Mesendoderm (in vitro differentiated cells): ENCODE measurements at regions not wholly inside any gene's neighbourhood (a gene's known extent, or its start where the extent isn't known, plus 50 kb on each side); places are given as distances from the start of the nearest gene placed in this dataset.

Source experiments
- DNase-seq: peaks from one replicate; pipeline ENCODE4 v3.0.0; 2013
- H2AK5ac ChIP-seq: 2 replicates; pipeline ENCODE4 v1.6.1; 2013; ENCODE audit warnings: low read length, inconsistent platforms
- H2BK120ac ChIP-seq: 2 replicates; pipeline ENCODE4 v1.6.1; 2013; ENCODE audit warnings: low read depth, mild to moderate bottlenecking, low read length, moderate library complexity, mixed read lengths
- H2BK15ac ChIP-seq: replicated peaks from 2 replicates; pipeline ENCODE4 v1.6.1; 2013; ENCODE audit warnings: low read depth, mild to moderate bottlenecking, moderate library complexity
- H2BK5ac ChIP-seq: 2 replicates; pipeline ENCODE4 v1.6.1; 2013; ENCODE audit warnings: low read length, inconsistent platforms
- H3K18ac ChIP-seq: 2 replicates; pipeline ENCODE4 v1.6.1; 2013; ENCODE audit warnings: mild to moderate bottlenecking, low read length, mixed read lengths
- H3K23ac ChIP-seq: one replicate; pipeline ENCODE4 v1.6.1; 2013; ENCODE audit warnings: low read length
- H3K27ac ChIP-seq: 2 replicates; pipeline ENCODE4 v1.5.1; 2013; ENCODE audit warnings: low read depth, mild to moderate bottlenecking, inconsistent platforms, low read length, moderate library complexity
- H3K27me3 ChIP-seq: 2 replicates; pipeline ENCODE4 v1.6.1; 2013; ENCODE audit warnings: low read length, control low read depth, mild to moderate bottlenecking, inconsistent platforms; ENCODE audit not compliant: insufficient read depth, poor library complexity
- H3K36me3 ChIP-seq: 2 replicates; pipeline ENCODE4 v1.6.1; 2013; ENCODE audit warnings: low read length, inconsistent platforms; ENCODE audit not compliant: control insufficient read depth, insufficient read depth
- H3K4ac ChIP-seq: one replicate; pipeline ENCODE4 v1.6.1; 2013; ENCODE audit warnings: low read depth, mild to moderate bottlenecking, low read length, moderate library complexity
- H3K4me1 ChIP-seq: 2 replicates; pipeline ENCODE4 v1.6.1; 2013; ENCODE audit warnings: low read depth, low read length, inconsistent platforms; ENCODE audit not compliant: control insufficient read depth
- H3K4me2 ChIP-seq: 2 replicates; pipeline ENCODE4 v1.6.1; 2013; ENCODE audit warnings: low read length
- H3K4me3 ChIP-seq: 2 replicates; pipeline ENCODE4 v1.5.1; 2013; ENCODE audit warnings: mild to moderate bottlenecking, low read length
- H3K56ac ChIP-seq: one replicate; pipeline ENCODE4 v1.6.1; 2013; ENCODE audit warnings: low read length
- H3K79me1 ChIP-seq: 2 replicates; pipeline ENCODE4 v1.6.1; 2013; ENCODE audit warnings: low read length, inconsistent platforms
- H3K79me2 ChIP-seq: 2 replicates; pipeline ENCODE4 v1.6.1; 2013; ENCODE audit warnings: mild to moderate bottlenecking, low read length; ENCODE audit not compliant: control insufficient read depth, insufficient read depth
- H3K9ac ChIP-seq: 2 replicates; pipeline ENCODE4 v1.6.1; 2013; ENCODE audit warnings: low read length, inconsistent platforms
- H4K5ac ChIP-seq: one replicate; pipeline ENCODE4 v1.6.1; 2013; ENCODE audit warnings: low read length
- H4K8ac ChIP-seq: one replicate; pipeline ENCODE4 v1.6.1; 2013; ENCODE audit warnings: low read depth, mild to moderate bottlenecking, control low read depth, low read length, moderate library complexity
- WGBS: extraction: QIAGEN DNeasy Blood & Tissue Kit; methylation state at CpG from one replicate; pipeline ENCODE4 v1.1.7; 2013; ENCODE audit warnings: low lambda C conversion rate, missing lambda C conversion rate; ENCODE audit not compliant: insufficient coverage; ENCODE audit errors: extremely low coverage; 5-methylcytosine and 5-hydroxymethylcytosine counted together

DNA sequence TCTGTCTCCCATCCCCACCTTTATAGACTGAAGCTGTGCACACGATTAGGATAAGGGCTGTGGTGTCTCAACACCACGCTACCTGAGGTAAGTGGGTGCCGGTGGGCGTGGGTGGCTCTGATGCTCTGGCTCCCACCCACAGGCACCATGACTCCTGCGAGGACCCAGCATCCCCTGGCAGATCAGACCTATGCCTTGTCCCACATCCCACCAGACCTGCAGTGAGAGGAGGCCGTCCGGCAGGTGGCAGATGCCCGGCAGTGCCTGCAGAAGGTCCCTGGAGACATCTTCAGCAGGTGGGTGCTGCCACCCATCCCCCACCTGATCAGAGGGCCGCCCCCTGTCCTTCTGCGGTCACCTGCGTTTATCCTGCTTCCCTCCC, 104.4 kb upstream of the PRB2 start:
- H3K4ac ChIP-seq = no peak overlapping the region
- no peak overlapping the region for H3K4me3 ChIP-seq
- no peak overlapping the region for H3K18ac ChIP-seq
- no peak overlapping the region for H3K9ac ChIP-seq
- no peak overlapping the region for H3K56ac ChIP-seq
- DNase-seq = no peak
- H3K4me2 ChIP-seq = no peak overlapping the region
- no peak overlapping the region for H2BK15ac ChIP-seq
- no peaks in the 10 kb centered on the region for H3K4me1 ChIP-seq
- H4K5ac ChIP-seq = no peak overlapping the region
- H3K36me3 ChIP-seq = no peaks in the 10 kb centered on the region
- no peak overlapping the region for H3K23ac ChIP-seq
- no peak overlapping the region for H3K27ac ChIP-seq
- no CpG with 5 or more reads among the region's 11 CpGs for WGBS
- H2AK5ac ChIP-seq = no peak overlapping the region
- H3K79me1 ChIP-seq = no peaks in the 10 kb centered on the region
- no peak overlapping the region for H4K8ac ChIP-seq
- H2BK120ac ChIP-seq = no peak overlapping the region
- H2BK5ac ChIP-seq = no peak overlapping the region
- no peaks in the 10 kb centered on the region for H3K79me2 ChIP-seq
- no peaks in the 10 kb centered on the region for H3K27me3 ChIP-seq

DNA sequence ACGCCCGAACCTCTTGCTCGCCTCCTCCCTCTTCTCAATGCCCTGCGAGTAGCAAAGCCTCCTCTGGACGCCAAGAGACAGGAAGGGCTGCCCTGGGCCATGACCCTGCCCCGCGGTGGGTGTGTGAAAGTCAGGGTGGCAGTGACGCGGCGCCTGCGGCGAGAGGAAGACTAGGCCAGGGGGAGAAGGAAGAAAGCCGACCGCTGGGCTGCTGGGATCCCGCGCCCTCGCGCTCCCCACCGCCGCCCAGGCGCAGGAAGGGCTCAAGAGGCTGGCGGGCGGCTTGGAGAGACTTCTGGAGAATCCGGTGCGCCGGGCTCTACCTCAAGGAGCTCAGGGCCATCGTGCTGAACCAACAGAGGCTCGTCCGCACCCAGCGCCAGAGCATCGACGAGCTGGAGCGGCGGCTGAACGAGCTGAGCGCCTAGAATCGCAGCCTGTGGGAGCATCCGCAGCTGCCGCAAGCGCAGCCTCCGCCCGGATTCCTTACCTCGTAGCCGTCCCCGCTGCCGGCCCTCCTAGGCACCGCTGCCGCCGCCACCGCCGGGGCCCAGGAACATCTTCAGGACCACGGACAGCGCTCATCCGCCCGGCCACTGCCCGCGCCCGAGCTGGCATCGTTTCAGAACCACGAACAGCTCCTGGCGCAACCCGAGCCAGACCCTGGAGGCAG, 105.0 kb upstream of the PRB2 start:
- H3K4me3 ChIP-seq = no peak overlapping the region
- no peak overlapping the region for H2BK15ac ChIP-seq
- no peak overlapping the region for H4K5ac ChIP-seq
- no peaks in the 10 kb centered on the region for H3K4me1 ChIP-seq
- H3K27me3 ChIP-seq = no peaks in the 10 kb centered on the region
- no peak overlapping the region for H2BK120ac ChIP-seq
- H3K36me3 ChIP-seq = no peaks in the 10 kb centered on the region
- no peak overlapping the region for H3K4ac ChIP-seq
- H3K9ac ChIP-seq = no peak overlapping the region
- H4K8ac ChIP-seq = no peak overlapping the region
- no peak overlapping the region for H2AK5ac ChIP-seq
- no peaks in the 10 kb centered on the region for H3K79me2 ChIP-seq
- H3K4me2 ChIP-seq = no peak overlapping the region
- no peak overlapping the region for H3K23ac ChIP-seq
- H3K56ac ChIP-seq = no peak overlapping the region
- H3K27ac ChIP-seq = no peak overlapping the region
- H2BK5ac ChIP-seq = no peak overlapping the region
- no CpG with 5 or more reads among the region's 62 CpGs for WGBS
- peak; percentile 90 for DNase-seq
- no peak overlapping the region for H3K18ac ChIP-seq
- no peaks in the 10 kb centered on the region for H3K79me1 ChIP-seq

DNA sequence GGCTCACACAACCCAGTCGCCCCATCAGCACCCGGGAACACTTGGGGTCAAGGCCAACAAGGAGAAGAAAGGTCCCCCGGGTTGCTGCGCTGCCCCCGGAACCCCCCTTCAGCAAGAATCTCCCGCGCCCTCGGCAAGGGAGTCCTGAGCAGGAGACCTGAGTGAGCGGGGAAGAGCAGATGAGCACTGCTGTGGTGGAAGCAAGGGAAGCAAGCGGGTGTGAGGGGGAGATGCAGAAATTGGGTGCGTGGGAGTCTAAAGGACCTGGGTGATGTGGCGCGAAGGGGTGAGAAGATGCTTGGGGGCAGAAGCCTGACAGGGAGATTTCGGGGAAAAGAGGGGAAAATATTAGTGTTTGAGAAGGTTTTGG, 105.5 kb upstream of the PRB2 start:
- Histone ChIP-seq H3K4me2 (no peak overlapping the region), H2BK5ac (no peak overlapping the region), H3K79me1 (no peaks in the 10 kb centered on the region), H2AK5ac (no peak overlapping the region), H3K4ac (no peak overlapping the region), H4K5ac (no peak overlapping the region), H3K27ac (no peak overlapping the region), H3K56ac (no peak overlapping the region), H3K27me3 (no peaks in the 10 kb centered on the region), H3K4me1 (no peaks in the 10 kb centered on the region), H3K9ac (no peak overlapping the region), H2BK120ac (no peak overlapping the region), H3K4me3 (no peak overlapping the region), H3K23ac (no peak overlapping the region), H3K18ac (no peak overlapping the region), H3K36me3 (no peaks in the 10 kb centered on the region), H2BK15ac (no peak overlapping the region), H3K79me2 (no peaks in the 10 kb centered on the region), H4K8ac (no peak overlapping the region)
- WGBS = 100% methylated on average over 1 of the region's 14 CpGs
- DNase-seq = no peak

DNA sequence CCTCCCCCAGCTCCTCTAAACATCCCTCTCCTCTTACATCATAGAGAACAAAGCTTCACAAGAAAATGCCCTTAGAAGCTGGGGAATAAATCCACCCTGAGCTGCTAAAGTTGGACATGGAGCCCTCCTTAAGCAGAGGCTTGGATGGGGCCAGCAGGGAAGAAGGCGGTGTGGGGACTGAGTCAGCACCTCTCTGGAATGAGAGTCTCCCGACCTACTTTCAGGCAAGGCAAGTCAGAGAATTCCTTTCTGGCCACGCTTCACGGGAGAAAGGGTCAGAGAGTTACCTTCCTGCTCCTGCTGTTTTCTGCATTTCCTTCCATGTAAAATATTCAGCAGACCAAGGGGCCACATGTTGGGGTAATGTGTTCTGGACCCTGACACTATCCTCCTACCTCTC, 113.3 kb upstream of the PRB2 start:
- Histone ChIP-seq H2BK120ac (no peak overlapping the region), H3K27me3 (no peaks in the 10 kb centered on the region), H2AK5ac (no peak overlapping the region), H2BK15ac (no peak overlapping the region), H3K56ac (no peak overlapping the region), H4K5ac (no peak overlapping the region), H3K9ac (no peak overlapping the region), H3K79me1 (no peaks in the 10 kb centered on the region), H3K23ac (no peak overlapping the region), H3K18ac (no peak overlapping the region), H2BK5ac (no peak overlapping the region), H3K4me2 (no peak overlapping the region), H3K36me3 (no peaks in the 10 kb centered on the region), H3K27ac (no peak overlapping the region), H3K79me2 (no peaks in the 10 kb centered on the region), H4K8ac (no peak overlapping the region), H3K4ac (no peak overlapping the region), H3K4me3 (no peak overlapping the region), H3K4me1 (peaks cover 2% of the 10 kb centered on the region)
- no CpG with 5 or more reads among the region's 4 CpGs for WGBS
- peak; percentile 67 for DNase-seq

DNA sequence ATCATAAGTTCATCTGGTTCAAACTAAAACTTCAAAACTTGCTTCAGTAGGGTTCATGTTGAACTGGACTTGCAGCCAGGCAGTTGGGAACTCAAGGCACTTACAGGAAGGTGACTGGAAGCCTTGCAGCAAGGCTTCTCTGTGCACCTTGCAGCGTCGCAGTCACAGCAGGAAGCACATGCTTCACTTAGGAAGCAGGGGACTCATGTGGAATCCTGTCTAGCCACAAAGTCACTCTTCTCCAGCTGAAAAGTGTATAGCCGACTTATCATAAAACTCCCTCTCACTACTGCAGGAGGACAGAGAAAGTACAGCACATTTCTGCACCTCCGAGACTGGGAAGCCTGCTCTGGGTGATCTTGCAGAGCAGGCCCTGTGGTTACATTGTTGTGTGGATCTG, 114.0 kb upstream of the PRB2 start:
- Histone ChIP-seq H3K36me3 (no peaks in the 10 kb centered on the region), H4K5ac (no peak overlapping the region), H3K4me3 (no peak overlapping the region), H2AK5ac (no peak overlapping the region), H2BK15ac (no peak overlapping the region), H2BK120ac (no peak overlapping the region), H3K56ac (no peak overlapping the region), H3K23ac (no peak overlapping the region), H3K18ac (no peak overlapping the region), H3K4me2 (no peak overlapping the region), H4K8ac (no peak overlapping the region), H3K27ac (no peak overlapping the region), H3K27me3 (no peaks in the 10 kb centered on the region), H3K9ac (no peak overlapping the region), H3K4ac (no peak overlapping the region), H3K79me2 (no peaks in the 10 kb centered on the region), H3K4me1 (peaks cover 2% of the 10 kb centered on the region), H3K79me1 (no peaks in the 10 kb centered on the region), H2BK5ac (no peak overlapping the region)
- peak; percentile 26 for DNase-seq
- no CpG with 5 or more reads among the region's 4 CpGs for WGBS

DNA sequence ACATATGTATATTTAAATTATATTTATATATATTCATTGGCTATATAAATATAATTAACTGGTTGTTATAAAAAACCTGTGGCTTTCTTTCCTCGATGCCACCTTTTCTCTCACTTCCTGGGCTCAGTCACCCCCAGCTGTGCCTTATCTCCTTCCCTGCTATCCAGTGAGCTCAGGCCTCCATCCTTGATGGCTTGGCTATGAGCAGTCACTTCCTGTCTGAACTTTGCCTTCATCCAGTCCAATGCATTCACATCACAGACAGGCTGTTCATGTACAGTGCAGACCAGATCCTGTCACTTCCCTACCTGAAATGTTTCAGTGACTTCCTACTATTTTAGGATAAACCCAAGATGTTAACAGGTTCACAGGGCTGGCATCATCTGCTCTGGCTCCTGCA, 115.3 kb upstream of the PRB2 start:
- H4K8ac ChIP-seq = no peak overlapping the region
- H3K56ac ChIP-seq = no peak overlapping the region
- no peaks in the 10 kb centered on the region for H3K79me2 ChIP-seq
- H3K18ac ChIP-seq = no peak overlapping the region
- no peak overlapping the region for H3K4ac ChIP-seq
- peaks cover 2% of the 10 kb centered on the region for H3K4me1 ChIP-seq
- no peak overlapping the region for H3K9ac ChIP-seq
- H3K27me3 ChIP-seq = no peaks in the 10 kb centered on the region
- H2BK15ac ChIP-seq = no peak overlapping the region
- no peak overlapping the region for H3K4me2 ChIP-seq
- no peaks in the 10 kb centered on the region for H3K79me1 ChIP-seq
- no CpG with 5 or more reads among the region's 1 CpG for WGBS
- no peak overlapping the region for H3K23ac ChIP-seq
- no peaks in the 10 kb centered on the region for H3K36me3 ChIP-seq
- no peak overlapping the region for H2BK120ac ChIP-seq
- H2BK5ac ChIP-seq = no peak overlapping the region
- no peak overlapping the region for H4K5ac ChIP-seq
- no peak overlapping the region for H2AK5ac ChIP-seq
- DNase-seq = peak; percentile 28
- H3K4me3 ChIP-seq = no peak overlapping the region
- no peak overlapping the region for H3K27ac ChIP-seq
